ENCODE measurements at regions not wholly inside any gene's neighbourhood (a gene's known extent, or its start where the extent isn't known, plus 50 kb on each side); places are given as distances from the start of the nearest gene placed in this dataset.

DNA sequence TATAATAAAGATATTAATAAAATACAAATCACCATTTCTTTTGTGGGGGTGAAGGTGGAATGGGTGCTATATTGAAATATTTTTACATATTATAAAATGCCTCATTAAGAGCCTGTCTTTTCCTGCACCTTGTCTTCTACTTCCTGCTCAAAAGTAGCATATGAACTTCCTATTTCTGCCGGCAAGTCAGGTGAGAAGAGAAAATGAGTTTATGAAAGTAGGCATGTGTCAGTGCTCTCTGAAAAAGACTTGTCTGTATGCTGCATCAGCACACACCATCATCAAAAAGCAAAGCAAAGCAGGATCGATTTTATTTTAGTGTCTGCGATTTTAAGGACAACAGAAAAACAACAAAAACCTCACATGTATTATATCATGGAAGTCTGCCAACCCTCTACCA, 114.2 kb downstream of the RAP2A start:
- no peak overlapping the region for H3K27ac Mint-ChIP-seq (ENCODE audit: unreplicated experiment)
- DNase-seq (ENCODE audit: low spot score), result no peak
- H3K4me1 Mint-ChIP-seq (ENCODE audit: low read depth), result peaks cover 15% of the 10 kb centered on the region
- H3K27me3 Mint-ChIP-seq (ENCODE audit: low read depth), result no peaks in the 10 kb centered on the region
- TF ChIP-seq, protein P1, sequence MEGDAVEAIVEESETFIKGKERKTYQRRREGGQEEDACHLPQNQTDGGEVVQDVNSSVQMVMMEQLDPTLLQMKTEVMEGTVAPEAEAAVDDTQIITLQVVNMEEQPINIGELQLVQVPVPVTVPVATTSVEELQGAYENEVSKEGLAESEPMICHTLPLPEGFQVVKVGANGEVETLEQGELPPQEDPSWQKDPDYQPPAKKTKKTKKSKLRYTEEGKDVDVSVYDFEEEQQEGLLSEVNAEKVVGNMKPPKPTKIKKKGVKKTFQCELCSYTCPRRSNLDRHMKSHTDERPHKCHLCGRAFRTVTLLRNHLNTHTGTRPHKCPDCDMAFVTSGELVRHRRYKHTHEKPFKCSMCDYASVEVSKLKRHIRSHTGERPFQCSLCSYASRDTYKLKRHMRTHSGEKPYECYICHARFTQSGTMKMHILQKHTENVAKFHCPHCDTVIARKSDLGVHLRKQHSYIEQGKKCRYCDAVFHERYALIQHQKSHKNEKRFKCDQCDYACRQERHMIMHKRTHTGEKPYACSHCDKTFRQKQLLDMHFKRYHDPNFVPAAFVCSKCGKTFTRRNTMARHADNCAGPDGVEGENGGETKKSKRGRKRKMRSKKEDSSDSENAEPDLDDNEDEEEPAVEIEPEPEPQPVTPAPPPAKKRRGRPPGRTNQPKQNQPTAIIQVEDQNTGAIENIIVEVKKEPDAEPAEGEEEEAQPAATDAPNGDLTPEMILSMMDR (IDR thresholded peaks at IDR 0.05), result no peak
- no peaks in the 10 kb centered on the region for H3K9me3 Mint-ChIP-seq (ENCODE audit: low read depth)
- no peaks in the 10 kb centered on the region for H3K36me3 Mint-ChIP-seq (ENCODE audit: low read depth)
- H3K4me3 Mint-ChIP-seq (ENCODE audit: unreplicated experiment), result no peak overlapping the region

DNA sequence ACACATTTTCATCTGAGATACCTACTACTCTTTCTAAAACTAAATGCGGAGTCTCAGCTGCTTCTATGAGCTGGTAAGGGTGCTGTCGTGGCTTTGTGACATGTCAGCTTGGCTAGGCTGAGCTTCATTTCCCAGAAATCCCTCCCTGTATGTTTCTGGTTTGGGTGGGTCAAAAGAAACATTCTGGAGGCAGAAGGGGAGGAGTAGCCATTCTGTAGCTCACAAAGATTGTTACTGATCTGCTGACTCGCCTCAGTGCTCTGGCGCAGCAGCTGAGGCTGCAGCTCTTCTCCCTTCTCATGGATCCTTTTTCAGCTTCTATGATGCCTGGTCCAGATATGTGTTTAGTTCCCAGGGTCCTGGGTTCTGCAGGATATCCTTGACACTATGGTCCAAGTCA, 114.7 kb downstream of the RAP2A start:
- no peak for DNase-seq (ENCODE audit: low spot score)
- H3K27ac Mint-ChIP-seq (ENCODE audit: unreplicated experiment), result no peak overlapping the region
- no peak overlapping the region for H3K4me3 Mint-ChIP-seq (ENCODE audit: unreplicated experiment)
- no peaks in the 10 kb centered on the region for H3K27me3 Mint-ChIP-seq (ENCODE audit: low read depth)
- TF ChIP-seq, protein P1 (IDR thresholded peaks at IDR 0.05), result no peak
- H3K36me3 Mint-ChIP-seq (ENCODE audit: low read depth), result no peaks in the 10 kb centered on the region
- H3K9me3 Mint-ChIP-seq (ENCODE audit: low read depth), result no peaks in the 10 kb centered on the region
- peaks cover 10% of the 10 kb centered on the region for H3K4me1 Mint-ChIP-seq (ENCODE audit: low read depth)

DNA sequence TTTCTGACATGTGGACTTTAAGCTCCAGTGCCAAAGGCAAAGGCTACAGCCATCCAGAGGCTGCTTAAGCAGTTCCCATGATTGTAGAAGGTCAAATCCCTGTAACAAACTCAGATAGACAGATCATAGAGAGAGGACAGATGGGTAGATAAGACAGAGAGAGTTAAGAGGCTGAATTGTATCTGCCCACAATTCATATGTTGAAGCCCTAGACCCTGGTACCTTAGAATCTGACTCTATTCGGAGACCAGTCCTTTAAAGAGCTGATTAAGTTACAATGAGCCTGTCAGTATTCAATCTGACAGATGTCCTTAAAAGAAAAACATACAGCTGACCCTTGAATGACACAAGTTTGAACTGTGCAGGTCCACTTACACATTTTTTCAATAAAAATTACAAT, 115.2 kb downstream of the RAP2A start:
- TF ChIP-seq, protein P1 (IDR thresholded peaks at IDR 0.05), result no peak
- H3K9me3 Mint-ChIP-seq (ENCODE audit: low read depth), result no peaks in the 10 kb centered on the region

DNA sequence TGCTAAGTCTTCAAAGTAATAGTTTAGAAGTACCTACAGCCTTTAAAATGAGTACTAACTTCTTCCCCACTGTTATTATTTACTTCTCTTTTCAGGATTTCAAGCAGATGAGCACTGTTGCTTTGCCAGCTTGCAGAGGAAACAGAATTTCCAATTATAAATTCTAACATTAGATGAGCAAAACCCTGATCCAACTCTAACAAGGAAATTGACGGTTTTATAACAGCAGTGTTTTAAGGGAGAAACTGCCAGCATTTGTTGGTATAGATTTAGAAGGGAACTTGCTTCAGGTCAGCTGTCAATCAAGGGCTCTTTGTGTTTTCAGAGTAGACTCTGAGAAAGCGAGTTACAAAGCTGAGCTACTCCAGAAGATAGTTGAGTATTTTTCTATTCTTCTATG, 120.5 kb downstream of the RAP2A start:
- H3K27ac Mint-ChIP-seq (ENCODE audit: unreplicated experiment), result no peak overlapping the region
- no peaks in the 10 kb centered on the region for H3K4me1 Mint-ChIP-seq (ENCODE audit: low read depth)
- TF ChIP-seq, protein P1 (IDR thresholded peaks at IDR 0.05), result no peak
- H3K27me3 Mint-ChIP-seq (ENCODE audit: low read depth), result no peaks in the 10 kb centered on the region
- H3K36me3 Mint-ChIP-seq (ENCODE audit: low read depth), result no peaks in the 10 kb centered on the region
- DNase-seq (ENCODE audit: low spot score), result no peak
- H3K4me3 Mint-ChIP-seq (ENCODE audit: unreplicated experiment), result no peak overlapping the region
- H3K9me3 Mint-ChIP-seq (ENCODE audit: low read depth), result peaks cover 4% of the 10 kb centered on the region

More for the DNA sequence above, 115.2 kb downstream of the RAP2A start:
- H3K4me1 Mint-ChIP-seq (ENCODE audit: low read depth), result peaks cover 6% of the 10 kb centered on the region
- H3K27me3 Mint-ChIP-seq (ENCODE audit: low read depth), result no peaks in the 10 kb centered on the region
- no peak for DNase-seq (ENCODE audit: low spot score)
- H3K4me3 Mint-ChIP-seq (ENCODE audit: unreplicated experiment), result no peak overlapping the region
- no peaks in the 10 kb centered on the region for H3K36me3 Mint-ChIP-seq (ENCODE audit: low read depth)
- H3K27ac Mint-ChIP-seq (ENCODE audit: unreplicated experiment), result no peak overlapping the region

DNA sequence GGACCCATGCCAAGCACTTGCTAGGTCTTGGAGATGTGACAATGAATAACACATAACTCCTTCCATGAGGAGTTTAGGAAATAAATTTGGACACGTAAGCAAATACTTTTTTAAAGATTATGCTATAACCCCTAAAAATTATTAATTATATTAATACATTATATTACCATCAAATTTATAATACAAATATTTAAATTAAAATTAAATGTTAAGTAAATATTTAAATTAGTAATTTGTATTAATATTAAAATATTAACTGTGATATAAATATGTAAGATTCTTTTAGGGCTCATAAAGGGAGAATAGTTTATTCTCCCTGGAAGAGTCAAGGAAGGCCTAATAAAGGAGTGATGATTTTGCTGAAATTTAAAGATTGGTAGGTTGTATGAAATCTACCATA, 121.1 kb downstream of the RAP2A start:
- TF ChIP-seq, protein P1 (IDR thresholded peaks at IDR 0.05), result no peak
- Mint-ChIP-seq H3K36me3 (ENCODE audit: low read depth) (no peaks in the 10 kb centered on the region), H3K9me3 (ENCODE audit: low read depth) (peaks cover 4% of the 10 kb centered on the region), H3K27me3 (ENCODE audit: low read depth) (no peaks in the 10 kb centered on the region), H3K4me1 (ENCODE audit: low read depth) (no peaks in the 10 kb centered on the region), H3K27ac (ENCODE audit: unreplicated experiment) (no peak overlapping the region), H3K4me3 (ENCODE audit: unreplicated experiment) (no peak overlapping the region)
- DNase-seq (ENCODE audit: low spot score), result no peak

Data from chondrocyte (in vitro differentiated cells).